Stimulated activated naive B cell treated with anti-CD40 and anti-IgM and Interleukin-4, amounts not matched to agents 10 μg/mL and 1 μg/mL and 100 μg/mL, for 72 hours (primary cell): ENCODE measurements at regions not wholly inside any gene's neighbourhood (a gene's known extent, or its start where the extent isn't known, plus 50 kb on each side); places are given as distances from the start of the nearest gene placed in this dataset.
A peak's percentile ranks its signal among the peaks of the same experiment; 100 is the strongest.

Experiments used
- ATAC-seq, 2 donors: fragments of 150-1000 bp; cut with Tn5 transposase; replicated peaks; 2 replicates each; pipeline ENCODE4 v1.10.0; 2021; ENCODE audit warnings: moderate library complexity in 1 of 2
- DNase-seq: peaks from one replicate; pipeline ENCODE4 v3.0.0; 2021
- H3K27ac Mint-ChIP-seq: one replicate; pipeline ENCODE4 v1.8.0; 2022; ENCODE audit warnings: mild to moderate bottlenecking, mixed read lengths
- H3K27me3 Mint-ChIP-seq, 2 donors: one replicate each; pipeline ENCODE4 v1.8.0; 2022; ENCODE audit warnings: mixed read lengths in 2 of 2
- H3K36me3 Mint-ChIP-seq, 2 donors: one replicate each; pipeline ENCODE4 v1.8.0; 2022; ENCODE audit warnings: mixed read lengths in 2 of 2, mild to moderate bottlenecking in 1 of 2
- H3K4me1 Mint-ChIP-seq, 2 donors: one replicate each; pipeline ENCODE4 v1.8.0; 2022; ENCODE audit warnings: mixed read lengths in 2 of 2, mild to moderate bottlenecking in 1 of 2
- H3K4me3 Mint-ChIP-seq, 2 donors: one replicate each; pipeline ENCODE4 v1.8.0; 2022; ENCODE audit warnings: mild to moderate bottlenecking in 2 of 2, mixed read lengths in 2 of 2, moderate library complexity in 1 of 2
- H3K9me3 Mint-ChIP-seq, 2 donors: one replicate each; pipeline ENCODE4 v1.8.0; 2022; ENCODE audit warnings: mixed read lengths in 2 of 2, mild to moderate bottlenecking in 1 of 2

- H3K27me3 Mint-ChIP-seq: peaks cover 11 to 21% of the 10 kb centered on the region in 2 donors
These were observed 50.4 kb downstream of the RTL9 start for GRCh38 chrX:110408949-110409588.

DNA sequence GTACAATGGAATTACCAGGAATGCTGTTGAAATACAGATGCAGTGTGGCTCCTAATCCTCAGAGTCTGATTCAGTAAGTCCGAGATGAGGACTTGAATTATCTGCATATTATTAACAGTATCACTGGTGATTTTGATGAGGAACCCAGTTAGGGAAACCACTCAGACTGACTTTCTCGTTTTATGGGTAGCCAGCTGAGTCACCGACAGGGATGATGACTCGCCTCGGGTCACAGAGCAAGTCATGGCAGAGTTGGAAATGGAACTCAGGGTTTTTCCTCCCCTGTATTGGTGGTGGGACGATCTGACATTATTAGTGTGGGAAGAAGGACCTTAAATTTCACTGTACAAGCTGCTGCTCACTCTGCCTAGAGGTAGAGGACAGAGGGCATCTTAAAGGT is 51.3 kb downstream of the RTL9 start:
- H3K27me3 Mint-ChIP-seq: peaks cover 11 to 21% of the 10 kb centered on the region in 2 donors
- H3K9me3 Mint-ChIP-seq: no peaks in the 10 kb centered on the region
- no peak overlapping the region for H3K4me3 Mint-ChIP-seq
- H3K36me3 Mint-ChIP-seq: no peaks in the 10 kb centered on the region
- peaks cover 10 to 29% of the 10 kb centered on the region in 2 donors for H3K4me1 Mint-ChIP-seq
- H3K27ac Mint-ChIP-seq: no peak overlapping the region
- peak in 1 of 2 donors; percentile 22 for ATAC-seq
- DNase-seq: no peak

More at GRCh38 chrX:110408949-110409588, 50.4 kb downstream of the RTL9 start:
- no peak overlapping the region for H3K4me3 Mint-ChIP-seq
- H3K9me3 Mint-ChIP-seq: no peaks in the 10 kb centered on the region
- H3K27ac Mint-ChIP-seq: no peak overlapping the region
- ATAC-seq: no peak
- no peaks in the 10 kb centered on the region for H3K36me3 Mint-ChIP-seq
- DNase-seq: no peak
- peaks cover 6 to 20% of the 10 kb centered on the region in 2 donors for H3K4me1 Mint-ChIP-seq

DNA sequence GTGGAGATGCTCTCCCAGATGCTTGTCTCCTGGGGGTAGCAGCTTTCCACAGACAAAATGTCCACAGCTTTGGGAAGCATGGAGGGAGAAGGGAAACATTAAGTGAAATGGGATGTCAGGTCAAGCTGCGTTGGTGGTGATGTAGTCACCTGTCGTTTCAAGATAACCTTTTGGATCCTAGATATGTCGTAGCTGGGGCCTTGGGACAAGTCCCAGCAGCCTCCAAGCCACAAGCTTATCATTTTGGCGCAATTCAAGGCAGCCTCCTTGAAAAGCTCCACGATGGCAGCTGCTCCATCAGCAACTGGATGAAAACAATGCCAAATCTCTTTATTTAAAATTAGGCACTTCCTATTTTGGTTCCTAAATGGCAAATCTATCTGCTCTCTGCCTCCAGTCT is 52.0 kb downstream of the RTL9 start:
- ATAC-seq: no peak
- H3K36me3 Mint-ChIP-seq: no peaks in the 10 kb centered on the region
- H3K4me3 Mint-ChIP-seq: no peak overlapping the region
- no peak for DNase-seq
- H3K9me3 Mint-ChIP-seq: no peaks in the 10 kb centered on the region
- H3K4me1 Mint-ChIP-seq: peaks cover 14 to 32% of the 10 kb centered on the region in 2 donors
- H3K27me3 Mint-ChIP-seq: peaks cover 11 to 21% of the 10 kb centered on the region in 2 donors
- no peak overlapping the region for H3K27ac Mint-ChIP-seq

DNA sequence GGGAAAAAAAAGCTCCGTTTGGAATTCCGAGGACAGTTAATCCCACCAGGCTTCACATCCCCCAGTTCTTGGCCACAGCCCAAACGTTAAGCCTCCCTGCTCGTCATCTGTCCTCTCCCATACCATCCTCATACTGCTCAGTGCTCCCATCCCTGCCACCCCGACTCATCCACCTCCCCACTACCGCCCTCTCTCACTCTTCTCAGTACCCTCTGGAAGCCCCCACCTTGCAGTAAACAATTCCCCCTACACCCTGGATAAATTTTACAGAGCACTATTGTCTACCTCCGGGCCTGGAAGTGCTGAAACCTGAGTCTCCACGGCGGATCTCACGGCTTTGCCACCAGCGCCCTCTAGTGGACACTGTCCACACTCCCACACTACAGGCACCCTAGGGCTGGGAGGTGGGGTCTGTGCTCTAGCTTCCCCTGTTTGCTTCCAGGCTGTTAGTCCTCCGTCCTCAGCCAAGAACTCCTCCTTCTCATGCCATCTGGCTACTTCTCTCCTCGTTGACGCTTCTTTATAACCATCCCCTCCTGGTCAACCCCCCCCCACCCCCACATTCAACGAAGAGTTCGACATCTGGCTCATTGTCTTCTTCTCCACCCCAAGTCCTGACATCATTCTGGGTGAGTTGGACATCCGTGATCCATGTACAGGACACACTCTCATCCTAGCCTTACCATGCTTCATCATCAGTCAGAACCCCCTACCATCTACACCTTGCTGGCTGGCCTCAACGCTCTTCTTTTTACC is 54.5 kb downstream of the RTL9 start:
- DNase-seq (peak; percentile 46), ATAC-seq (peak; percentile 86)
- H3K36me3 Mint-ChIP-seq: no peaks in the 10 kb centered on the region
- H3K27me3 Mint-ChIP-seq: peaks cover 11 to 17% of the 10 kb centered on the region in 2 donors
- no peak overlapping the region for H3K4me3 Mint-ChIP-seq
- H3K9me3 Mint-ChIP-seq: no peaks in the 10 kb centered on the region
- H3K4me1 Mint-ChIP-seq: peaks cover 13 to 27% of the 10 kb centered on the region in 2 donors
- no peak overlapping the region for H3K27ac Mint-ChIP-seq

DNA sequence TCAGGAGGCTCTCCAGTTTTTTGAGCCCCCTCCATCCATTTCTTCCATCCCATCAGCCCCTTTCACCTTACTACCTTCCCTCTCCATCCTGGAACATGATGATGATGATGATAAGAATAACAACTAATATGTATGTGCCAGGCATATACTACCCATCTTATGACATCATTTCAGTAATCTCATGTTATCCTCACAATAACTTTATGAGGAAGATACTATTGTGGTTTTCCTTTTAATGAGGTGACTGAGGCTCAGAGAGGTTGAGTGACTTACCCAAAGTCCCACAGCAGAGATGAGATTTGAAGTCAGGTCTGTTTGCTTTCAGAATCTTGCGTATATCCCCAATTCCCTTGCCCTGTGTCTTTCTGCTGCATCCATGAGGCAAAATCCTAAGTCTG is 55.1 kb downstream of the RTL9 start:
- Mint-ChIP-seq H3K4me3 (no peak overlapping the region), H3K27me3 (peaks cover 11 to 17% of the 10 kb centered on the region in 2 donors), H3K27ac (no peak overlapping the region), H3K36me3 (no peaks in the 10 kb centered on the region), H3K4me1 (peaks cover 13 to 27% of the 10 kb centered on the region in 2 donors), H3K9me3 (no peaks in the 10 kb centered on the region)
- ATAC-seq (no peak), DNase-seq (no peak)

GRCh38 chrX:110414273-110414672 is 55.6 kb downstream of the RTL9 start:
- no peak overlapping the region for H3K27ac Mint-ChIP-seq
- H3K36me3 Mint-ChIP-seq: no peaks in the 10 kb centered on the region
- peak overlapping the region in 1 of 2 donors; percentile 42 for H3K4me3 Mint-ChIP-seq
- no peaks in the 10 kb centered on the region for H3K9me3 Mint-ChIP-seq
- H3K27me3 Mint-ChIP-seq: peaks cover 11 to 17% of the 10 kb centered on the region in 2 donors
- H3K4me1 Mint-ChIP-seq: peaks cover 13 to 27% of the 10 kb centered on the region in 2 donors
- DNase-seq (no peak), ATAC-seq (peak; percentile 26 to 49)

GRCh38 chrX:110414679-110415439 is 56.2 kb downstream of the RTL9 start:
- Mint-ChIP-seq H3K36me3 (no peaks in the 10 kb centered on the region), H3K9me3 (no peaks in the 10 kb centered on the region), H3K4me3 (peak overlapping the region in 1 of 2 donors; percentile 42), H3K27me3 (peaks cover 11 to 17% of the 10 kb centered on the region in 2 donors), H3K27ac (no peak overlapping the region), H3K4me1 (peaks cover 13 to 27% of the 10 kb centered on the region in 2 donors)
- ATAC-seq: peak; percentile 73 to 77
- no peak for DNase-seq

DNA sequence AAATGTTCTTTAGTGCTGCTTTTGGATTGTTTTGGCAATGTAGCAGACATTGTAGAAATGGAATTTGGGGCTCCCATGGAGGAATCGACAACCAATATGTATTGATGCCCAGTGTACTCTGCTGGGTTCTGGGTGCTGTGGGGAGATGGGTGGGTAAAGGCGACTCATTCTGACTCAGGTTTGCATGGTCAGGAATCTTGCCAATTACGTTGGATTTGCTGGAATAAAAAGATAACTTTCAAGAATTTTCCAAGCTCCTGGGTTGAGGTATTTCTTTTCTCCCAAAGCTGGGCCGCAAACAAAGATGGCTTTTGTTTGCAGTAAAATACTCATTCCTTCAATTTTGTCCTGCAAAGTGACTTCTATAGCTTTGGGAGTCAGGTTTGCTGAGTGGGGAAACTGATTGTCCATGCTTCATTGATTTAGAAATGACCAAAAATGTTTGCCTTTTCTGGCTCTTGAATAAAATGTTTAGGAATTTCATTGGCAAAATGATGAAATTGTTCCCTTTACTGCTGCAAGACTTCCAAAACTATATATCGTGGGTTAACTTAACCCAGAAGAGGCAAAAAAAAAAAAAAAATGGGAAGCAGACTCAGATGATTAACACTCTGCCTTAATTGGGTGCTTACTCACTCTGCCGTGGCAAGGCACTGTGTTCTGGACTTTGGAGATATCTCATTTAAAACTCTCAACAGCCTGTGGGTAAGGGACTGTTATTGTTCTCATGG is 57.0 kb downstream of the RTL9 start:
- peaks cover 11 to 17% of the 10 kb centered on the region in 2 donors for H3K27me3 Mint-ChIP-seq
- ATAC-seq: no peak
- no peaks in the 10 kb centered on the region for H3K9me3 Mint-ChIP-seq

GRCh38 chrX:110417128-110417527 is 58.5 kb downstream of the RTL9 start:
- no peak overlapping the region for H3K4me3 Mint-ChIP-seq
- H3K27ac Mint-ChIP-seq: no peak overlapping the region
- DNase-seq: no peak
- no peak for ATAC-seq
- H3K4me1 Mint-ChIP-seq: peaks cover 13 to 27% of the 10 kb centered on the region in 2 donors
- no peaks in the 10 kb centered on the region for H3K9me3 Mint-ChIP-seq
- no peaks in the 10 kb centered on the region for H3K36me3 Mint-ChIP-seq
- H3K27me3 Mint-ChIP-seq: peaks cover 11 to 20% of the 10 kb centered on the region in 2 donors

More for the DNA sequence above, 57.0 kb downstream of the RTL9 start:
- Mint-ChIP-seq H3K4me3 (no peak overlapping the region), H3K4me1 (peaks cover 13 to 27% of the 10 kb centered on the region in 2 donors), H3K27ac (no peak overlapping the region), H3K36me3 (no peaks in the 10 kb centered on the region)
- no peak for DNase-seq

DNA sequence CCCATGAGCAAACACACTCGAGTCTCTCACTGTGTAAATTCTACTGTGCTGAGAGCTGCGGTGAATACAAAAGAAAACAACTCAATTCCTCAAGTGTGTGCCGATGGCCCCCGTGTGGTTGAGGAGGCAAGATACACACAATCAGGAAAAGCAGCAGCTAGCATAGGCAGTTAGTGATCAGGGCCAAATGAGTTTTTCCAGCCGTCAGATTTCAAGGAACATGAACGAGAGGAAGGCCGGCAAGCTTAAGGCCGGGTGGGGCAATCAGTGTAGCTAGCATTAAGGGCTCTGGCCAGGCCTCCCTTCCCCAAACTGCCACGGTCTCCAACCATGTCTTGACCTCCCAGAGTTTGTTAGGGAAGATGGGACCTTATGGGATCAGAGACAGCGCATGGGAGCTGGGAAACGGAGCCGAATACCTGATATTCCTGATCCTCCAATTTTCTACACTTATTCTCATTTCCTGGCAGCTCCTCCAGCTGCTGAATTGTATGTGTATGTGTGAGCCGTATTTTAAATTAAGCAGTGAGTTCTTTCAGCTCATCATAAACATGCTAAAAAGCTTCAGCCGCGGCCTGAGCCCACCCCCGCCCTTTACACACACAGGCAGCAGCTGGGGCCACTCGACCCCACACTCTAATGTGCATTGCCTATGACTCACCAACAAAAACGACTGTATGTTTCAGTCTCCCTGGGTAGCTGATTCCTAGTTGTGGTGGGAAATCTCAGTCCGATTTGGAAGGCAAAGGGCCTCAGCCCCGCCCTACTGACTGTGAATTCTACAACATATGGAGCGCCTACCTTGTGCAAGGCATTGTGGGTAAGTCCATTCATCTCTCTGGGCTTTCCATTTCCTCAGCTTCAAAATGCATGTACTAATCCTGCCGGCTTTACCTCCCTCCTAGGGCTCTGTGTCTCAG is 59.9 kb downstream of the RTL9 start:
- no peaks in the 10 kb centered on the region for H3K36me3 Mint-ChIP-seq
- H3K9me3 Mint-ChIP-seq: no peaks in the 10 kb centered on the region
- H3K4me3 Mint-ChIP-seq: no peak overlapping the region
- H3K27ac Mint-ChIP-seq: no peak overlapping the region
- peaks cover 10 to 17% of the 10 kb centered on the region in 2 donors for H3K4me1 Mint-ChIP-seq
- ATAC-seq (no peak), DNase-seq (no peak)
- H3K27me3 Mint-ChIP-seq: peaks cover 3 to 14% of the 10 kb centered on the region in 2 donors

GRCh38 chrX:110419512-110419911 is 60.9 kb downstream of the RTL9 start:
- Mint-ChIP-seq H3K9me3 (no peaks in the 10 kb centered on the region), H3K27me3 (peaks cover 0 to 11% of the 10 kb centered on the region in 2 donors), H3K27ac (no peak overlapping the region), H3K36me3 (no peaks in the 10 kb centered on the region), H3K4me3 (no peak overlapping the region), H3K4me1 (peaks cover 8% of the 10 kb centered on the region in 2 donors)
- DNase-seq (no peak), ATAC-seq (no peak)

DNA sequence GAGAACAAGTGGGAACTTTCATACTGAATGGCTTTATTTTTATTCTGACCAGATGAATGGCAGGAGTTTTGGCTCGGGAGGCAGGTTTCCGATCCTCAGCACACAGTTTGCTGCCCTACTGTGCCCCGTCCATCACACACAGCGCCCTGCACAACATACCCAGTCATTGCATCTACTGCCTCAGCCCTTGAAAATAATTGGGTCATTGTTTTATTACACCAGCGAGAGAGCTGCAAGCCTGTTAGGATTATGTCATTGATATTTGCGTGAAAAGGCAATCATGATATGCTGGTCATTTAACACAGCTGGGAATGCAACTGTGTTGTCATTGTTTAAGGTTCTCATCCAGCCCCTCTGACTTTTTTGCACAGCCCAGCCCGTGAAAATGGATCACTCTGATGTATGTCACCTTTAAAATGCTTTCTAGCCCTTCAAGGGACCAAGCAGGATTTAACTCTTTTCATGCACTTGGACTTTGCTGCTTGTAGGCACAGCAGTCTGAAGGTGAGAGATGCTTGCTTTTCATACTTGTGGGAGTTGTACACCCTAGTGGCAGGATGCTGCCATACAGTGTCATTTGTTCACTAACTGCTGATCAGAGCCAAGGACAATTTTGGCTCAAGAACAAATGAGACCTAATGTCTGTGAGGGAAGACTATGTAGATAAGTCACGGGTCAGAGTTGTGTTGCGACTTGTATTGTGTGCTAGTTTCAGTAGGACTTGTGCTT is 62.3 kb downstream of the RTL9 start:
- Mint-ChIP-seq H3K36me3 (no peaks in the 10 kb centered on the region), H3K4me1 (no peaks in the 10 kb centered on the region), H3K27me3 (peaks cover 0 to 11% of the 10 kb centered on the region in 2 donors), H3K9me3 (no peaks in the 10 kb centered on the region), H3K4me3 (no peak overlapping the region), H3K27ac (no peak overlapping the region)
- ATAC-seq (peak; percentile 34 to 42), DNase-seq (no peak)
